NCI-H524 treated with DMSO at 0.1 percent for 48 hours (cell line): ENCODE measurements at regions not wholly inside any gene's neighbourhood (a gene's known extent, or its start where the extent isn't known, plus 50 kb on each side); places are given as distances from the start of the nearest gene placed in this dataset.
A peak's percentile ranks its signal among the peaks of the same experiment; 100 is the strongest.
"Not testable (repeated sequence)": the region's sequence is repeated elsewhere in the genome, so short reads cannot be mapped to it uniquely, and the experiment has no call there.

ENCODE experiments used
- DNase-seq: peaks from one replicate; lab custom pipeline; 2025; lab: John Stamatoyannopoulos, UW

DNA sequence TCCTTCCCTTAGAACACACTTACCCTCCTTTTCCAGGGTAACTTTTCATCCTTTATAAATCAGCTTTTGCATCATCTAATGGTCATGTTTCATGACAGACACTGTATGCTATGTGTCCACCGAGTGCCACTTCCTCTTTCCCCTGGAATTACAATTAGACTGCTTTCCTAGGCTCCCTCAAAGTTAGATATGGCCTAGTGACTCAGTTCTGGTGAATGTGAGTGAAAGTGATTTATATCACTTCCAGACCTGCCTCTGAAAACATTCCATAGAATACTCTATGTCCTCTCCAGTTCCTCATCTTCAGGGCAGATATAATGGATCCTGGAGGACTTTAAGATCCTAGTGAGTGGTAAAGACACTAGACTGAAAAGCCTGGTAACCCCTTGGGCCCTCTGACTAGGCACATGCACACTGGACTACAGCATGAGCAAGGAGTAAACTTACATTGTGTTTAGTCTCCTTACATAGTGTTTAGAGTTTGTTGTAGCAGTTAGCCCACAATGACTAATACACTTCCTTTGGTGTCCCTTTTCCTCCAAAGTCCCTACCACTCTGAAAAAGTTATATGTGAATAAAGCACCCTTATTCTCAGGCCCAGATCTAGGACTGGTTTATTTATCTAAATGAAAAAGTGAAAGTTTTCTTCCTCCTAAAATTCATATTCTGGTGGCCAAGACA is 59.3 kb downstream of the GPR88 start:
- no peak for DNase-seq

DNA sequence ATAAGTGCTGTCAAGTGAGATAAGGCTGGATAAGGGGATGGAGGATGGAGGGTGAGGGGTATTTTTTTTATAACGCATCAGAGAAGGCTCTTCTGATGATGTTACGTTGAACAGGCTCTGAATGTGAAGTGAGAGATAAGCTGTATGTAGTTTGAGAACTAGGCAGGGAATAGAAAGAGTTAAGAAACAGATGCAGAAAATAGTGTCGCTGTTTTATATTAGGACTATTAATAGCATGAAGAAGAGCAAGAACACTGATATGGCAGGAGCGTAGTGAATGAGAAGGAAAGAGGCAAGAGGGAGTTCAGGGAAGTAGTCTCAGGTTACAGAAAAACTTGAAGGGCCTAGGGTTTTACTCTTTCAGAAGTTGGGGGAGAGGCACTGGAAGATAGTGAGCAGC is 59.8 kb downstream of the GPR88 start:
- DNase-seq = no peak

DNA sequence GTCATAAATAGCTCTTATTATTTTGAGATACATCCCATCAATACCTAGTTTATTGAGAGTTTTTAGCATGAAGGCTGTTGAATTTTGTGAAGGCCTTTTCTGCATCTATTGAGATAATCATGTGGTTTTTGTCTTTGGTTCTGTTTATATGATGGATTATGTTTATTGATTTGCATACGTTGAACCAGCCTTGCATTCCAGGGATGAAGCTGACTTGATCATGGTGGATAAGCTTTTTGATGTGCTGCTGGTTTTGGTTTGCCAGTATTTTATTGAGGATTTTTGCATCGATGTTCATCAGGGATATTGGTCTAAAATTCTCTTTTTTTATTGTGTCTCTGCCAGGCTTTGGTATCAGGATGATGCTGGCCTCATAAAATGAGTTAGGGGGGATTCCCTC is 62.4 kb downstream of the GPR88 start:
- not testable (repeated sequence) for DNase-seq

DNA sequence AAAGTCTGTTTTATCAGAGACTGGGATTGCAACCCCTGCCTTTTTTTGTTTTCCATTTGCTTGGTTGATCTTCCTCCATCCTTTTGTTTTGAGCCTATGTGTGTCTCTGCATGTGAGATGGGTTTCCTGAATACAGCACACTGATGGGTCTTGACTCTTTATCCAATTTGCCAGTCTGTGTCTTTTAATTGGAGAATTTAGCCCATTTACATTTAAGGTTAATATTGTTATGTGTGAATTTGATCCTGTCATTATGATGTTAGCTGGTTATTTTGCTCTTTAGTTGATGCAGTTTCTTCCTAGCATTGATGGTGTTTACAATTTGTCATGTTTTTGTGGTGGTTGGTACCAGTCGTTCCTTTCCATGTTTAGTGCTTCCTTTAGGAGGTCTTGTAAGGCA is 64.1 kb downstream of the GPR88 start:
- not testable (repeated sequence) for DNase-seq

DNA sequence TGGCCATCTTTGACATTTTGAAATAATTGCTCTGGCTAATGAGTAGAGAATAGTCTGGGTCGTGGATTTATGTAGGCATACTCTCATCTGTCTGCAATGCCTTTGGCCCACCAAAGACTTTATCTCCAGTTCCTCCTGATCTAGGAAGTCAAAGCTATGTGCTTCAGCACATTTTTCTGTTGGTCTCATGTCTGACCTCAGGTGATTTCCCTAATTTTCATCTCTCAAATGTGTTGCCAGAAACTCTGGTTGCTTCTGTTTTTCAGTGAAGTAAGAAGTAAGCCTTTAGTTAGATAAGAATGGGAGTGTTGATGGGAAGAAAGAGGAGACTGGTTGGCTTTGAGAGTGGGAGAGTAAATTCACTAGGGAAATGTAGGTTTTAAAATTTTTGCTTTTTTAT is 66.4 kb downstream of the GPR88 start:
- no peak for DNase-seq

DNA sequence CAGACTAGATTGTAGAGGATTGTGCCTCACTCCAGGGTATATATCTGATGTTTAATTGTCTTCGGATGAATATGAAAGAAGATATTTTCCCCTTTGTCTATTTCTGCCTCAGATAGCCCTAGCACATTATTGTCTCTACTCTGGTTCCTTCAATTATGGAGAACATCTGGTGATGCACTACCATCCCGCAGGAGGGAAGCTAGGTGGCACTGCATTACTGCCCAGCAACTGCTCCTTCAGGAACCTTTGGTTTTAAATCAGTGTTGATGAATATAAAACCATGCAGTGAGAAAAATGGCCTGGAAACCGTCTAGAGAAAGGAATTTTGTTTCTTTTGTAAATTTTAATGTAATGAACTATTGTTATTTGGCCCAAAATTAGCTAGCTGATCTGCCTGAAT is 68.5 kb downstream of the GPR88 start:
- DNase-seq = no peak

DNA sequence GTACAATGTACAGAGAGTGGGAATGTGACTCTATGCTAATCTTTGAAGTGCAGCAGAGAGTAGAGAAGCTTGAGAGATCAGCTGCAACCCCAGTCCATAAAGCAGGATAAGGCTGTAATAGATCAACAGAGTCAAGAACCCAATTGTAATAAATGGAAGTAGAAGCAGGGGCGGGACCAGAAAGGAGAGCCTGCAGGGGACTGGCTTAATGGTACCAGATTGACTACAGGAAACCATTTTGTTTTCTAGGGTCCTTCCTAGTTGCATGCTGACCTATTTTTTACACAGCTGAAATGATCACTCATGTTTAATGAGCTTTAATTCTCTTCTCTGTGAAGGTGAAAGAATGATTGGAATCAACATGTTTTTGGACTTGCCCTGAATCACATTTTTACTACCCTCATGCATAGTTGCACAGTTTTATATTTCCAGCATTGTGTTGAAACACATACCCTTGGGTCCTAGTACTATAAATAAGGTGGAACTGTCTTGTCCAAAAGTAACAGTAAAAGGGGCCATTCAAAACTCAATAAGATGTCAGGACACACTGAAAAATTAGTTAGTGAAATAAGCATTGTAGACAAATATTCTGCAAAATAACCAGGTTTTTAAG is 69.8 kb downstream of the GPR88 start:
- DNase-seq = no peak

DNA sequence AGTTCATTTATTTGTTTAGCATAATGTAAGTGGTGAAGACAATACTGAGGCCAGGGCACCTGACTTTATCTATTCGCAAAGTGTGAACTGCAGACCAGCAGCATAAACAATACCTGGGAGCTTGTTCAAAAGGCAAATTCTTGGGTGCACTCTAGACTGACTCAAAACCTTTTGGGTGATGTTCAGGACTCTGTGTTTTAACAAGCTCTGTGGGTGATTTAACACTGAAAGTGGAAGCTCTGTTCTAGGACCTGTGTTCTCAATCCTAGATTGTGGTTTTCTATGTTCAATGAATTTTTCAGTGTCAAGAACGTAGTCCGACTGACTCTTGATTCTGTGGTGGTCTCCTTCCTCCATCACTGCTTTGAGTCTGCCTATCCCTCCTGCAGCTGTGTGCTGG is 71.9 kb downstream of the GPR88 start:
- DNase-seq = no peak

DNA sequence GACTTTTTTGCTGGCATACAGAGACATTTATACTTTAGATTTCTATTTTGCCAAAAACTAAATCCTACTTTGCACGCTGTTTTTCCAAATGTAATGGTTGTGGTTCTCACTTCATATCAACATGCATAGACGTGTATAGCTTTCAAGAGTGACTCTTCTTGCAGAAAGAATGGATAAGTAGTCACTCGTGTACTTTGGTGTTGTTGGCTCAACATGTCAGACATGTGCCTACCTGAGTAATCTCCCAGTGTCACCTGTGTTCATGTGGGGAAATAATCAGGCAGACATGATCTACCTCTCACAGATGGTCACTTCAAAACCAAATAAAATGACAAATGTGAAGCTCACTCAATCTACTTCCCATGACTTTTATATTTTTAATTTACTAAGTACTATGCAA is 73.1 kb downstream of the GPR88 start:
- DNase-seq = no peak

DNA sequence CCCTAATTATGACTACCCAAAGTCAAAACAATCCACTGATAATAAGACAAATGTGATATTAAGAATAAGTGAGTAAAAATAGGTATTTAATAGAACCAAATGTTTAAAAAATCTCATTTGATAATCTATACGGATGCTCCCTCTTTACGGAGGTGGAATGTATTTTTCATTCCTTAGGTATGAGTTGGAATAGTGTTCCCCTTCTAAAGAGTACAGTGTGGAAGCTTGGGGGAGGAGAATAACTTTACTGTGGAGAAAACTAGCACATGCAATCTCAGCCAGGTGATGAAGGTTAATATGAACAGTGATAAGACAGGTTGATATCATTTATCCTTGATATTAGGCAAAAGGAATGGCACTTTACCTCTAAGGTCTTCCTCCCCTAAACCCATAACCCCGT is 74.6 kb downstream of the GPR88 start:
- DNase-seq = no peak

DNA sequence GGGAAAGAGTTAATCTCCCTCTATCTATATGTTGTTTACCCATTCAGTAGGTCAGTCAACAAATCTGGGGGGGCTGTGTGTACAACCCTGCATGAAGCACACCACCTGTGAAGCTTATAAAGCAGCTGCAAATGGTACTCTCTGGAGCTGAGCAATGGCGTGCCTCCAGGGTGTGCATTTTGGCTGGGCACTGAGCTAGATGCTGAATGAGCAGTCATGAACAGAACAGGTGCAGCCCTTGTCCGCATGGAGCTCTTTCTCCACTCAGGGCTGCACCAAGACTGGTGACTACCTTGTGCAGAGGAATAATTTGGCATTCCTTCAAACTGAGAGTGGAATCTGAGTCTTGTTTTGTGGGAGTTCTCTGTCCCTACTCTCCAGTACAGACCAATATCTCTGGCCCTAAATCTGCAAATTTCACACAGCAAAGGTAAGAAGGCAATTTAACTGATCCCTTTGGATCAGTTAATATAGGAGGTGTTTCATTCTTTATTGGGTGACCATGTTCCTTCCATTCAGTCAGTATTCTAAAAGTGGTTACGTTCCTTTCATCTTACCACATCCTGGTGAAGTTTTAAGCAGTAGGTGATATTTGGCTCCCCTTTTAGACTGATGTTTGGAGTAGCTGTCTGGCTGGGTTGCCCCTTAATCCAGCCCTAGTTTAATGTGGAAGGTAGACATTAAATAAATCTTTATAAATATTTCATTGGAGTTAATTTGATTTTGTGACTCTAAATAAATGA is 76.0 kb downstream of the GPR88 start:
- DNase-seq = no peak

DNA sequence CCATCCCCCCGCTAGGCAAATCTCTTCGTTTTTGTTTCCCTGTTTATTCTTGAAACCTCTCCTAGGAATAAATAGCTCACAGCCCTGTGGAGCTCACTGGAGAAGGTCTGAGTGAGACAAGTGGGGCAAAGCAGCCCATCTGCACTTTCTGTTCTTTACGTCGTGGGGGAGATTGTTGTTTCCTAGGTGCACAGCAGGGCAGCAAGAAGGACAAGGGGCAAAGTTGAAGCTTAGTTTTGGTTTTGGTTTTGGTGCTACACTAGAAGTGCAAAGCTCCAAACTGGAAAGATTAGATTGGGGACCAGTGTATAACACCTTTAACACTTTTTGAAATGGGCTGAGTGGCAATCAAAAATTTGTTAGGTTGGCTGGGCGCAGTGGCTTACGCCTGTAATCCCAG is 76.6 kb downstream of the GPR88 start:
- DNase-seq = no peak

DNA sequence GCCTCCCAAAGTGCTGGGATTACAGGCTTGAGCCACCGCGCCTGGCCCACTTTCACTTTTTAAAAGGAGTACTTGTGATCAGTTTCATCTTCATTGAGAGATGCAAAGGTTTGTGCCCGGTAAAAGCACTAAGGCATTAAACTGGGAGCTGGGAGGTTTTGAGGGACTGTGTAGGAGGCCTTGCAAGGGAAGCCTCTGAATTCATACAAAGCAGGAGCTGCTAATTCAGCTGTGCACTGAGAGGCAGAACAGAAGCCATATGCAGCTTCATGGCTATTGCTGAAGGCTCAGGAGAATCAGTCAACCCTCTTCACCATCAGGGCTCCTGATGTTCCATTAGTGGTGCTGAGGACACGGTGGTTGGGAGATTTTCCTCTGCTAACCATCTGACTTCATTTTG is 77.7 kb downstream of the GPR88 start:
- DNase-seq = no peak

DNA sequence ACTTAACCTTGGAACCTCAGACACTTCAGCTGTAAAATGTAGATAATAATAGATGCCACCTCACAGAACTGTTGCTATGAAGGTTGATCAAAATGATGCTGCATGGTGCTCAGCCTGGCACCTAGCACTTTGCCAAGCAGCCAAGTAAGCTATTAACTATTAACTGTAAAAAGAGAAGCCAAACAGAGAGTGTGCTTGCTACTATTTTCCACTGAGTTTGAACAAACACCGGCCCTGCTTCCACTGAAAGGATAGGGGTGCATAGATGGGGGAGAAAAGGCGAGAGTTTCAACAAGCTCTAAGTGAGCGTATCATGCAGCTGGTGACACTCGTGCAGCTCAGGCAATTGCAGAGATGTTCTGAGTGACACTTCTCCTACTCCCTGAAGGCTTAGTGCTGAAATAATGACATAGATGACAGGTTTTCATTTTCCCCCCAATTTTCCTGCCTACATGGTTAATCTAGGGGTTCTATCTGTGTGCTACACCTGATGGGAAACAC is 78.2 kb downstream of the GPR88 start:
- DNase-seq = no peak

DNA sequence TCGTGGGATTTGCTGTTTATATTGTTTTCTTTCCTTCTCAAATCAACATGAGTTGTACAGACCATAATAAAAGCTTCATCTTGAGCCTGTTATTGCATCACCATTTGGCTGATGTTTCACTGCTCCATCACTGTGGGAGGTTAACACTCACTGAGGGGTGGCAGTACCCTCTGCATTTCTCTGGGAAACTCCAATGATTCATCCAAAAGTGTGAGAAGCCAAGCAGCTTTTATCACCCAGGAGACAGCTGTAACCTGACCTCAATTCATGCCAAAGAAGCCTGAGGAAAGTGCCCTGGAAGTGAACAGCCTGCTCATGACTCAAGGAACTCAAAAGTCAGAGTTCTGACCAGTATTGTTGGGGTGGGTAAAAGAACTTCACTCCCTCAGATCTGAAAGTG is 84.1 kb downstream of the GPR88 start:
- no peak for DNase-seq

DNA sequence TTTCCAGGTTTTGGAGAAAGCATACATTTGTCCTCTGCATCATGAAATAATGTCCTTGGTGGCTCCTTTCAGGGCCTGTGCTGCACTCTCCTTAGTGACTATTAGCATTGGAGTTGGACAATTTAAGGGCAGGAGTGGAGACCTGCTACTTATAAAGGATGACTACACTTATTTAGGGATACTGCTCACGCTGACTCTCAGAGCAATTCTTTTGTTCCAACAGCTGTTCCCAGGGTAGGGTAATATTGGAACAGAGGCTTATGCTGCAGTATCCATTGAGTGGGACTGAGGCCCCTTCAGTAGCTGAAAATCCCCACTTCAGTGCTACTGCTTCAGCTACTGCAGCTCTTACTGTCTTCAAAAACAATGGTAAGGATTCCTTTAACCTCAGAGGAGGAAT is 84.6 kb downstream of the GPR88 start:
- DNase-seq = peak; percentile 42

DNA sequence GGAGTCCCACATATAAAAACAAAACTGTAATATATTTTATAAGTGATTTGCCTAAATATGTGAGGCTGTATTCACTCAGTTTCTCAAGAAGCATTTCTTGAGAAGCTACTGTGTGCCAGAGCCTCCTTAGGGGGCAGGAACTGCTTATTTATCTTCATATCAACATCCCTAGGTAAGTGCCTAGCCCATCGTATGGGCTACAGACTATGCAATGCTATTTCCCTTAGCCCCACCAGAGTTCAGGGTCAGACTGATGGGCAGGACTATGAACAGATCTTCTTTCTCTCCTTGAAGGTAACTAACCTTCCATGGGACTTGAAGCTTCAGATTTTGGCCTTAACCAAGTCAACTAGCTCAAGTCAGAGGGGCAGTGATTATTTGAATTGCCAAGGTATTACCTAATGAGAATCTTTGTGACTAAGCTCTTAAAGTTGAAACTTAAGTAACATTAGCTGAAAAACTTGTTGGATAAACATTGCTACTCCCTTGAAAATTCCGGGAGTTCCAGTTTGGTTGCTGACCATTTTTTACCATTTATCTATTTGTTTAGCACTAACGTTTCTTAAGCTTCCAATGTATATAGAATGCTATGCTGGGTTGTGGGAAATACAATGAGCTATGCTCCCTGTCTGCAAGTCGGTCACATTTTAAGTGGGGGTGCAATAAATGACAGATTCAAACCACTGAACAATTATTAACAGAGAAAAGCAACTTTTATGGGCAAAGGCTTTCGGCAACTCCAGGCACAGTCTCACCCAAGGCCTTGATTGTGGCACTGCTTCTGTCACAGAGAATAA is 85.2 kb downstream of the GPR88 start:
- DNase-seq = no peak

DNA sequence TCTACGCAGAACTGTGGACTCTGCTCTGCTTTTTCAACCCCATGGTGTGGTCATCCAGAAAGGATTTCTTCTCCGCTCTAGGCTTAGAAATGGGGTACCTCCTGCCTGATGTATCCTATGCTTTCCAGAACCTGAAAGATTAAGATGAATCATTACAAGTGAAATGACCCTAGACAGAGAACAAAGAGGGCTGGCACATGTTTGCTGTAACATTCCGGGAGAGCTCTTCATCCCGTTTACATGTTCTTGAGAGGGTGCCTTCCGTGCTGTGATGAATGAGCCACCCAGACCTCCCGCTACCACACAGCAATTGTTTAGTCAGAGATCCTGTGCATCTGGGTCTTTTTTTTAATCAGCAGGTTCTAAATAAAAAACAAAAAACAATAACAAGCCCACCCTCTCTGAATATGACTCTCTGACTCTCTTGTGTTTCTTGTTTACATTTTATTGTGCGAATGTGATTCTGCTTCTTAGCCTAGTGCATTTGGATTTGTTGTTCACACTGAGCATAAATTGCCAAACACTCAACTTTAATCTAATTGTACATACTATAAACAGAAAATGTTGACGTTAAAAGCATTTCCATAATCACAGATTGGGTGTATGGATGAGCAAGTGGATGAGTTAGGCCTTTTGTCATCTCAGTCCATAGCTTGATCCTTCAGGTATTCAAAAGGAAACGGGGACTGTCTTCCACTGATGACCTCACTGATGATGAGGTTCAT is 87.1 kb downstream of the GPR88 start:
- no peak for DNase-seq

DNA sequence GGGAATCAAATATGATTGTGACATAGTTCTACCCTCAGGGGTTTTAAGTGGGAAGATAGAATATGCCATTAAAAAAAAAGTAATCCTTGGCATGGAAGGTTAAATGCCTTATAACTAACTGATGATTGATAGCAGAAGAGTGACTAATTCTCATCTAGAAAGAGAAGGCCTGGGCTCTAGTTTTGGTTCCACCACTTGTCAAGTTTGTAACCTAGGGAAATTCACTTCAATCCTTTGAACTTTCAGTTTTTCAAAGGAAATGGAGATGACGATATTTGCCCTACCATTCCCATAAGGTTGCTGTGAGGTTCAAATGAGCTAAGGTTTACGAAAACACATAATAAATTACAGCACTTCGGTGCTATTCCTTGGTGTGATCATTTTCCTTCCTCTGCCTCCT is 88.5 kb downstream of the GPR88 start:
- no peak for DNase-seq

DNA sequence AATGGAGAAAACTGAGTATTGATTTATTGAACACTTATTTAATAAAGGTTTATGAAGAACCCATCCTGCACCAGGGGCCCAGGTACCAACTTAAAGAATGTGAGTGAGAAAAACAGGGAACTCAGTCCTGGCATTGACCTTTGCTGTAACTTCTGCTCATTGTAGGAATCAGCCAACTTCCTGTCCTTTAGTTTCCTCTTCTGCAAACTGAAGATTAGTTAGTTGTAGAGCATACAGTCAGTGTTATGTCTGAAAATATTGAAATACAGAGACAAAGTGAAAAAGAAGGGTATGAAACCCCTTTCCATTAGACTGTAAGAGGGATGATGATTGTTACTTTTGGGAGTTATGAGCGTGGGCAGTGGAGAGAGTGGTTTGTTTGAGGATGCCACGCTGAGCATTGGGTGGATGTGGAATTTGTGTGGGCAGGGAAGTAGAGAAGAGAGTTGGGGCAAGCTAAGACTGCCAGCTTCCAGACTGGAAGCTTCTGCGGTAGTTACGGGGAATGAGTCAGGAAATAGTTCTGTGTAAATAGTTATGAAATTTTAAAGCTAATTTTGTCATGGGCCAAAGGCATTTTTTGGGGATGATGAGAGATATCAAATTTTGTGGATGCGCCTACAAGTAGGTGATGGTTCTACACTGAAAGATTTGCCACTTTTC is 89.2 kb downstream of the GPR88 start:
- no peak for DNase-seq

DNA sequence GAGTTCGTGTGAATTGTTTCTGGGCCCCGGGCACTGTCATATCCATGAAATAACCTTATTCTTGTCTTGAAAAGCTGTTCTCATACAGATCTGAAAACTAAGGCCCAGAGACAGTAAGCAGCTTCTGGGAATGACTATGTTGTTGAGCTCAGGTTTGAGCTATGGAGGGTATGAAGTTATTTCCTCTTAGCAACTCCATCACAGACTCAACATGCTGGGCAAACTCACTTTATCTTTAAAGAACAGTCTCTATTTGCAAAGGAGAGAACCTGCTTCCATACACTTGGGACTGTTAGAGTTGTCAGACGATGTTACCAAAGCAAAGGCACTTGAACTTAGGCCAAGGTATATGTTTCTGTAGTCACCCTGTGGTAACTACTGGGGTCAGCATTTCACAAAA is 90.0 kb downstream of the GPR88 start:
- no peak for DNase-seq
